ENCODE measurements at regions not wholly inside any gene's neighbourhood (a gene's known extent, or its start where the extent isn't known, plus 50 kb on each side); places are given as distances from the start of the nearest gene placed in this dataset.
A peak's percentile ranks its signal among the peaks of the same experiment; 100 is the strongest.

- TF ChIP-seq, protein P1, sequence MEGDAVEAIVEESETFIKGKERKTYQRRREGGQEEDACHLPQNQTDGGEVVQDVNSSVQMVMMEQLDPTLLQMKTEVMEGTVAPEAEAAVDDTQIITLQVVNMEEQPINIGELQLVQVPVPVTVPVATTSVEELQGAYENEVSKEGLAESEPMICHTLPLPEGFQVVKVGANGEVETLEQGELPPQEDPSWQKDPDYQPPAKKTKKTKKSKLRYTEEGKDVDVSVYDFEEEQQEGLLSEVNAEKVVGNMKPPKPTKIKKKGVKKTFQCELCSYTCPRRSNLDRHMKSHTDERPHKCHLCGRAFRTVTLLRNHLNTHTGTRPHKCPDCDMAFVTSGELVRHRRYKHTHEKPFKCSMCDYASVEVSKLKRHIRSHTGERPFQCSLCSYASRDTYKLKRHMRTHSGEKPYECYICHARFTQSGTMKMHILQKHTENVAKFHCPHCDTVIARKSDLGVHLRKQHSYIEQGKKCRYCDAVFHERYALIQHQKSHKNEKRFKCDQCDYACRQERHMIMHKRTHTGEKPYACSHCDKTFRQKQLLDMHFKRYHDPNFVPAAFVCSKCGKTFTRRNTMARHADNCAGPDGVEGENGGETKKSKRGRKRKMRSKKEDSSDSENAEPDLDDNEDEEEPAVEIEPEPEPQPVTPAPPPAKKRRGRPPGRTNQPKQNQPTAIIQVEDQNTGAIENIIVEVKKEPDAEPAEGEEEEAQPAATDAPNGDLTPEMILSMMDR (IDR thresholded peaks at IDR 0.05; ENCODE audit: unreplicated experiment), result peak; percentile 22
- DNase-seq, result peak; percentile 9
- Mint-ChIP-seq H3K4me3 (ENCODE audit: low read depth, unreplicated experiment) (no peak overlapping the region), H3K27me3 (ENCODE audit: unreplicated experiment) (no peaks in the 10 kb centered on the region), H3K36me3 (ENCODE audit: insufficient read depth, unreplicated experiment) (no peaks in the 10 kb centered on the region), H3K9me3 (ENCODE audit: low read depth, unreplicated experiment) (no peaks in the 10 kb centered on the region), H3K27ac (ENCODE audit: unreplicated experiment) (no peak overlapping the region), H3K4me1 (ENCODE audit: low read depth, unreplicated experiment) (no peaks in the 10 kb centered on the region)
- CTCF ChIA-PET, result interaction anchor here (0.9 kb wide), 1 partner anchor 76 kb away, joined by 3 read pairs; no protein-coding TSS in a partner anchor
- intact Hi-C loops (cut with micrococcal nuclease; ENCODE audit: unreplicated experiment), result loop anchor here (1.0 to 10.0 kb wide), 5 partner anchors 189 to 627 kb away; no protein-coding TSS in a partner anchor
- BruUV-seq (replicated peaks), result no TSS peak
Observed at GRCh38 chr6:144585217-144585814, 300.2 kb downstream of the UTRN start.

GRCh38 chr6:144586986-144587385 is 301.9 kb downstream of the UTRN start:
- Mint-ChIP-seq H3K9me3 (ENCODE audit: low read depth, unreplicated experiment) (no peaks in the 10 kb centered on the region), H3K36me3 (ENCODE audit: insufficient read depth, unreplicated experiment) (no peaks in the 10 kb centered on the region), H3K27ac (ENCODE audit: unreplicated experiment) (no peak overlapping the region), H3K4me3 (ENCODE audit: low read depth, unreplicated experiment) (no peak overlapping the region), H3K4me1 (ENCODE audit: low read depth, unreplicated experiment) (no peaks in the 10 kb centered on the region), H3K27me3 (ENCODE audit: unreplicated experiment) (no peaks in the 10 kb centered on the region)
- TF ChIP-seq, protein P1 (IDR thresholded peaks at IDR 0.05; ENCODE audit: unreplicated experiment), result no peak
- intact Hi-C loops (cut with micrococcal nuclease; ENCODE audit: unreplicated experiment), result loop anchor here (5.0 to 10.0 kb wide), 3 partner anchors 188 to 625 kb away; no protein-coding TSS in a partner anchor
- CTCF ChIA-PET, result interaction anchor here (0.6 kb wide), 1 partner anchor 897 kb away, joined by 3 read pairs; no protein-coding TSS in a partner anchor
- BruUV-seq (replicated peaks), result no TSS peak
- DNase-seq, result no peak

GRCh38 chr6:144588697-144589325 is 303.7 kb downstream of the UTRN start:
- TF ChIP-seq, protein P1 (IDR thresholded peaks at IDR 0.05; ENCODE audit: unreplicated experiment), result no peak
- H3K9me3 Mint-ChIP-seq (ENCODE audit: low read depth, unreplicated experiment), result no peaks in the 10 kb centered on the region
- DNase-seq, result no peak
- intact Hi-C loops (cut with micrococcal nuclease; ENCODE audit: unreplicated experiment), result loop anchor here (5.0 to 10.0 kb wide), 3 partner anchors 186 to 623 kb away; no protein-coding TSS in a partner anchor
- BruUV-seq (replicated peaks), result no TSS peak
- H3K27ac Mint-ChIP-seq (ENCODE audit: unreplicated experiment), result no peak overlapping the region
- no peak overlapping the region for H3K4me3 Mint-ChIP-seq (ENCODE audit: low read depth, unreplicated experiment)
- no peaks in the 10 kb centered on the region for H3K4me1 Mint-ChIP-seq (ENCODE audit: low read depth, unreplicated experiment)
- CTCF ChIA-PET, result no interaction called here
- no peaks in the 10 kb centered on the region for H3K27me3 Mint-ChIP-seq (ENCODE audit: unreplicated experiment)
- no peaks in the 10 kb centered on the region for H3K36me3 Mint-ChIP-seq (ENCODE audit: insufficient read depth, unreplicated experiment)

GRCh38 chr6:144590532-144590931 is 305.4 kb downstream of the UTRN start:
- H3K27me3 Mint-ChIP-seq (ENCODE audit: unreplicated experiment), result no peaks in the 10 kb centered on the region
- TF ChIP-seq, protein P1 (IDR thresholded peaks at IDR 0.05; ENCODE audit: unreplicated experiment), result no peak
- no peaks in the 10 kb centered on the region for H3K36me3 Mint-ChIP-seq (ENCODE audit: insufficient read depth, unreplicated experiment)
- BruUV-seq (replicated peaks), result no TSS peak
- H3K4me3 Mint-ChIP-seq (ENCODE audit: low read depth, unreplicated experiment), result no peak overlapping the region
- no peak overlapping the region for H3K27ac Mint-ChIP-seq (ENCODE audit: unreplicated experiment)
- intact Hi-C loops (cut with micrococcal nuclease; ENCODE audit: unreplicated experiment), result no loop called here
- no peaks in the 10 kb centered on the region for H3K4me1 Mint-ChIP-seq (ENCODE audit: low read depth, unreplicated experiment)
- no peak for DNase-seq
- CTCF ChIA-PET, result no interaction called here
- H3K9me3 Mint-ChIP-seq (ENCODE audit: low read depth, unreplicated experiment), result no peaks in the 10 kb centered on the region
